Choroid plexus epithelial cell (primary cell): ENCODE measurements at regions not wholly inside any gene's neighbourhood (a gene's known extent, or its start where the extent isn't known, plus 50 kb on each side); places are given as distances from the start of the nearest gene placed in this dataset.

Source experiments
- DNase-seq: peaks from one replicate; pipeline ENCODE4 v3.0.0-alpha.2; 2010; ENCODE audit warnings: low read depth
- H3K4me3 ChIP-seq: 2 replicates; pipeline ENCODE4 v1.5.1; 2011; ENCODE audit warnings: low read depth, mild to moderate bottlenecking, control low read depth, low read length, moderate library complexity
- CTCF ChIP-seq: conservative IDR thresholded peaks from 2 replicates; pipeline ENCODE4 v1.5.1; 2011; ENCODE audit warnings: low read depth, mild to moderate bottlenecking, control low read depth, inconsistent platforms, low read length, moderate library complexity

- TF ChIP-seq CTCF, result no peak
- H3K4me3 ChIP-seq, result no peak overlapping the region
- no peak for DNase-seq
Measured at GRCh38 chr6:119874381-119874780, 524.8 kb upstream of the MAN1A1 start.

- no peak overlapping the region for H3K4me3 ChIP-seq
- DNase-seq, result no peak
- TF ChIP-seq CTCF, result no peak
Measured at GRCh38 chr6:119873107-119873506, 523.5 kb upstream of the MAN1A1 start.

GRCh38 chr6:119871520-119871919 lies 522.0 kb upstream of the MAN1A1 start:
- no peak for DNase-seq
- TF ChIP-seq CTCF, result no peak
- no peak overlapping the region for H3K4me3 ChIP-seq

- no peak overlapping the region for H3K4me3 ChIP-seq
- DNase-seq, result no peak
- no peak for TF ChIP-seq CTCF
Measured at GRCh38 chr6:119865466-119866350, 516.1 kb upstream of the MAN1A1 start.

GRCh38 chr6:119862719-119863118 lies 513.2 kb upstream of the MAN1A1 start:
- DNase-seq, result no peak
- TF ChIP-seq CTCF, result no peak
- no peak overlapping the region for H3K4me3 ChIP-seq

GRCh38 chr6:119858901-119859300 lies 509.3 kb upstream of the MAN1A1 start:
- no peak for TF ChIP-seq CTCF
- no peak for DNase-seq
- no peak overlapping the region for H3K4me3 ChIP-seq

GRCh38 chr6:119856136-119856535 lies 506.6 kb upstream of the MAN1A1 start:
- no peak for TF ChIP-seq CTCF
- peak; percentile 0 for DNase-seq
- no peak overlapping the region for H3K4me3 ChIP-seq
